ENCODE measurements at regions not wholly inside any gene's neighbourhood (a gene's known extent, or its start where the extent isn't known, plus 50 kb on each side); places are given as distances from the start of the nearest gene placed in this dataset.

DNA sequence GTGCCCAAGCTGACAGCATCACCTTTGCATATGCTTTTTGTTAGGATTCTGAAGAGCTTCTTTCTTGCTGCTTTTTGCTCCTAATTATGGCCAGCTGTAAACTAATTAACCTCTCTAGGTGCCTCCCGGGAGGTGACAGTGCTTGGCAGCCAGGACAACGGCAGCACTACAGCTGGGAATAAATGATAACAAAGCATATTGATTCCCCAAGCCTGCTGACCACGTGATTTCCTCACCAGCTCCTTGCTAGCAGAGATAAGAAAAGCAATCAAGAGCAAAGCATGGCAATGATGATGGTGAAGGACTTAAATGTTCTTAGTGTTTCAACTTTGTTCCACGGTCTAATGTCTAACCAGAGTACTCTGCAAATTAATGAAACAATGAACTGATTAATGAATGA, 1074.4 kb upstream of the GYPC start:
- no peak for DNase-seq (ENCODE audit: low read depth in 1 of 2, low spot score in 1 of 2)
- peaks cover 21% of the 10 kb centered on the region for H3K4me1 ChIP-seq (ENCODE audit: low read depth)
- TF ChIP-seq, protein P1, sequence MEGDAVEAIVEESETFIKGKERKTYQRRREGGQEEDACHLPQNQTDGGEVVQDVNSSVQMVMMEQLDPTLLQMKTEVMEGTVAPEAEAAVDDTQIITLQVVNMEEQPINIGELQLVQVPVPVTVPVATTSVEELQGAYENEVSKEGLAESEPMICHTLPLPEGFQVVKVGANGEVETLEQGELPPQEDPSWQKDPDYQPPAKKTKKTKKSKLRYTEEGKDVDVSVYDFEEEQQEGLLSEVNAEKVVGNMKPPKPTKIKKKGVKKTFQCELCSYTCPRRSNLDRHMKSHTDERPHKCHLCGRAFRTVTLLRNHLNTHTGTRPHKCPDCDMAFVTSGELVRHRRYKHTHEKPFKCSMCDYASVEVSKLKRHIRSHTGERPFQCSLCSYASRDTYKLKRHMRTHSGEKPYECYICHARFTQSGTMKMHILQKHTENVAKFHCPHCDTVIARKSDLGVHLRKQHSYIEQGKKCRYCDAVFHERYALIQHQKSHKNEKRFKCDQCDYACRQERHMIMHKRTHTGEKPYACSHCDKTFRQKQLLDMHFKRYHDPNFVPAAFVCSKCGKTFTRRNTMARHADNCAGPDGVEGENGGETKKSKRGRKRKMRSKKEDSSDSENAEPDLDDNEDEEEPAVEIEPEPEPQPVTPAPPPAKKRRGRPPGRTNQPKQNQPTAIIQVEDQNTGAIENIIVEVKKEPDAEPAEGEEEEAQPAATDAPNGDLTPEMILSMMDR (IDR thresholded peaks at IDR 0.05; ENCODE audit: low read depth, low read length), result no peak
- no peaks in the 10 kb centered on the region for H3K27me3 ChIP-seq
- H3K9me3 ChIP-seq (ENCODE audit: low read depth), result no peaks in the 10 kb centered on the region
- no peak overlapping the region for H3K4me3 ChIP-seq
- H3K27ac ChIP-seq, result peak overlapping the region; percentile 27
- H3K36me3 ChIP-seq, result no peaks in the 10 kb centered on the region

DNA sequence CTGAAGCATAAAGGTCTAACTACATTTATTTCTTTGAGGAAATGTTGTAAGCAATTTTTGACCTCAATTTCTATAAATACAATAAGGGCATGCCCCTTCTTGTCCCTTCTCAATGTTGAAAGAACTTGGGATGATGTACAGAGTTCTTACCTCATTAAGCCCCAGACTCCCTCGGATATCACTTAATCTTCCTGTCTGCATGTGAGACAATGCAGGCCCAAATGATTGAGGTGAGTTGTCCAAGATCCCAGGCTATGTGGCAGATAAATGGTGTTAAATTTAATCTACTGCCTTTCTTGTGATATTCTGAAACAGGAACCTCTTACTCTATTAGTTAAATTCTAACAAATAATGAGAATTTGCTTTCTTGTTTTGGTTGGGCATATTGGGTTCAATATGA, 1073.4 kb upstream of the GYPC start:
- no peak overlapping the region for H3K4me3 ChIP-seq
- TF ChIP-seq, protein P1 (IDR thresholded peaks at IDR 0.05; ENCODE audit: low read depth, low read length), result no peak
- peak overlapping the region; percentile 35 for H3K27ac ChIP-seq
- H3K27me3 ChIP-seq, result no peaks in the 10 kb centered on the region
- peaks cover 21% of the 10 kb centered on the region for H3K4me1 ChIP-seq (ENCODE audit: low read depth)
- peak in 1 of 2 donors; percentile 6 for DNase-seq (ENCODE audit: low read depth in 1 of 2, low spot score in 1 of 2)
- H3K9me3 ChIP-seq (ENCODE audit: low read depth), result no peaks in the 10 kb centered on the region
- H3K36me3 ChIP-seq, result no peaks in the 10 kb centered on the region

DNA sequence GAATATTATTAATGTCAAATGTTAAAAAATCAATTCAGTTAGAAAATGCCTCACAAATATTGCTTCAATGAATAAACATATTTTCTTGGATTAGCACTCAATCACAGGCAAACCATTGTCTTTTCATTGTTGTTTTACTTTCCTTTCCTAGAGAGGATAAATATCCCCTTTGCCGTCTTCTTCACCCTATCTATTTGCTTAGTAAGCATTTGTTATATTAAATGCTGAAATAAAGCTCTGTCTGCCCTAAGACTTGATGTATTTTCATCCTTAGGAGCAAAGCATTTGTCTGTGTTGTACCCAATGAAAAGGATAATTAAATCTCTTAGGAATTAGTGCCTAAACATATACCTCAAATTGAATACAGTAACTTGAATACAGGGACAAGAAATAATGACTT, 1071.2 kb upstream of the GYPC start:
- TF ChIP-seq, protein P1 (IDR thresholded peaks at IDR 0.05; ENCODE audit: low read depth, low read length), result no peak
- Histone ChIP-seq H3K27ac (no peak overlapping the region), H3K4me3 (no peak overlapping the region), H3K9me3 (ENCODE audit: low read depth) (no peaks in the 10 kb centered on the region), H3K4me1 (ENCODE audit: low read depth) (peaks cover 21% of the 10 kb centered on the region), H3K36me3 (no peaks in the 10 kb centered on the region), H3K27me3 (no peaks in the 10 kb centered on the region)
- no peak for DNase-seq (ENCODE audit: low read depth in 1 of 2, low spot score in 1 of 2)

DNA sequence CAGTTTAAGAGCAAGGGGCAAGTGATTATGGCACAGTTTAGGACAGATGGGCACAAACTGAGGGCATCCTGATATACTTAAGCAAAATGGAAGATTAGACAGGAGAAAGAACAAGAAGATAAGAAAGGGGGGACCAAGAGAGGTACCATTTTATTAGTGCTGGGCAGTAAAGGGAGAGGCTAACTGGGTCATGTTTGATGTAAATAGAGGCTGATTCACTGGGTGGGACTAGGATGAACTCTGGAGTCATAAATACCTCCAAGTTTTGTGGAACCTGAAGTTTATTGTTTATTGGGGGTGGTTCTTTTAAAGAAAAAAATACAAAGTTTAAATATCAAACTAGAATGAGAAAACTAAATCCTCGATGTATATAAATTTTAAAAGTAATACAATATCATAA, 1067.2 kb upstream of the GYPC start:
- H3K4me1 ChIP-seq (ENCODE audit: low read depth), result no peaks in the 10 kb centered on the region
- no peaks in the 10 kb centered on the region for H3K36me3 ChIP-seq
- no peaks in the 10 kb centered on the region for H3K27me3 ChIP-seq
- H3K4me3 ChIP-seq, result no peak overlapping the region
- no peak for DNase-seq (ENCODE audit: low read depth in 1 of 2, low spot score in 1 of 2)
- H3K27ac ChIP-seq, result no peak overlapping the region
- no peaks in the 10 kb centered on the region for H3K9me3 ChIP-seq (ENCODE audit: low read depth)
- TF ChIP-seq, protein P1 (IDR thresholded peaks at IDR 0.05; ENCODE audit: low read depth, low read length), result no peak

DNA sequence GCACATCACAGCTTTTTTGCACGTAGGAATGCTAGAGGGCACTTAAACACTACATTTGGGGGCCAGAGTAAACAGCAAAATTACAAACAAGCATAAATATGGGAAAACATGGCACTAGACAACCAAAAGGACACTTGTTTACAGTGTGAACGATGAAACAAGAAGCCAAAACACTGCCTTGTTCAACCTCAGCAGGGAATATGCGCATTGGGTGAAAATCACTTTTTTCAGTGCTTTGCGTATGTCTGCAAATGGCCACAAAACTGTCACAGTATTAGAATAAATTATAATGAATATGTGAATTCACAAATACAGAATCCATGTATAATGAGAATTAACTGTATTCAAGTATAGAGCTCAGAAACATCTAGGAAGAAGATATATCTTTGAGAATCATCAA, 1064.0 kb upstream of the GYPC start:
- no peak overlapping the region for H3K4me3 ChIP-seq
- no peak overlapping the region for H3K27ac ChIP-seq
- peaks cover 8% of the 10 kb centered on the region for H3K4me1 ChIP-seq (ENCODE audit: low read depth)
- DNase-seq (ENCODE audit: low read depth in 1 of 2, low spot score in 1 of 2), result no peak
- TF ChIP-seq, protein P1 (IDR thresholded peaks at IDR 0.05; ENCODE audit: low read depth, low read length), result no peak
- no peaks in the 10 kb centered on the region for H3K36me3 ChIP-seq
- no peaks in the 10 kb centered on the region for H3K27me3 ChIP-seq
- no peaks in the 10 kb centered on the region for H3K9me3 ChIP-seq (ENCODE audit: low read depth)

DNA sequence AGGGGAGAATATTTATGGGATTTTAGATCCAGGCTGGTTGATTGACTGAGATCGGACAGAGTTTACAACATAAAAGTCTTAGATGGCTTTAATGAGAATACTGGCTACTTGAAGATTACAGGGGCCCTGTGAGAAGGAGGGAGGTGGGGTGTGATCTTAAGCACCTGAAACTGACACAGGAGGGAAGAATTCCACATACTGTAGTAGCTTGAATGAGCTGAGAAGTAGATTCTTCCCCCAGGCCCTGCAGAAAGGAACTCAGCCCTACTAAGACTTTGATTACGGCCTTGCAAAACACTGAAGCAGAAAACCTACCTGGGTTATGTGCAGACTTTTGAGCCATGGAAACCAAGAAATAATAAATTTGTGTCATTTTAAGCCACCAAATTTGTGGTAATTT, 1062.9 kb upstream of the GYPC start:
- no peaks in the 10 kb centered on the region for H3K9me3 ChIP-seq (ENCODE audit: low read depth)
- H3K27ac ChIP-seq, result no peak overlapping the region
- TF ChIP-seq, protein P1 (IDR thresholded peaks at IDR 0.05; ENCODE audit: low read depth, low read length), result no peak
- H3K4me1 ChIP-seq (ENCODE audit: low read depth), result peaks cover 9% of the 10 kb centered on the region
- H3K36me3 ChIP-seq, result no peaks in the 10 kb centered on the region
- DNase-seq (ENCODE audit: low read depth in 1 of 2, low spot score in 1 of 2), result no peak
- H3K27me3 ChIP-seq, result no peaks in the 10 kb centered on the region
- no peak overlapping the region for H3K4me3 ChIP-seq

All from cardiac muscle cell (in vitro differentiated cells and primary cell).